ENCODE measurements at regions not wholly inside any gene's neighbourhood (a gene's known extent, or its start where the extent isn't known, plus 50 kb on each side); places are given as distances from the start of the nearest gene placed in this dataset.
"Not testable (repeated sequence)": the region's sequence is repeated elsewhere in the genome, so short reads cannot be mapped to it uniquely, and the experiment has no call there.

DNA sequence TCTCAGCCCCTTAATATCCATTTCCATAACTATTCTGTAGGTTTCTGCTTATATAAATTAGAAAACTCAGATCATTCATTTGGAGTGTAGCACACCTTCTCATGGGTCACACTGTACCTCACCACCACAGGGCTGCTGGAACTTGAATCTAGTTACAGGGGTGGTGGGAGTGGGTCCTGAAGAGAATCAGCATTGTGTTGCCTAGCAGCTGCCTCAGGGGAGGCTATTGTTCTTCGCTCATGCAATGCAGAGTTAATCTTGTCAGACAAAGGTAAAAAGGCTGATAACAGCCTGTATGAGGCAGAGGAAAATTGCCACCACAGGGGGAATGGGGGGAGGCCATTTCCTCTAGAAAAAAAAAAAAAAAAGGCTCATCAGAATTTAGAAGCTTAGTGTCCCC lies 496.0 kb upstream of the ADGRB3 start:
- DNase-seq: peak; percentile 33

DNA sequence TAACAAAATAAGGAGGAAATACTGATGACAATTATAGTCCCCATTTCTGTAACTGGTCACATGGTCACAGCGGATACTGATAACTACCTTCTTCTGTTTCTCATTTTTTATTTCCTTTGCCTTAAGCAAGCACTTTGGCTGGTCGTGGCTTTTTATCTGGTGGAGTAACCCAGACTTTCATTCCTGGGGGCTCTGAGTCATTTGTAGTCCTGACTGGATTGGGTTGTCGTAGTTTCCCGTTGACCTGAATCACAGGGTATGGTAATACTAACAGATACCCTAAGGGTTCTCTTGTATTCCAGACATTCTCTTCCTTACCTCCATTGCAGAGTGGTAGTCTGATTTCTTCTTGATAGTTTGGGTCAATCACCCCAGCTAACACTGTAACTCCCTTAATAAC lies 500.3 kb upstream of the ADGRB3 start:
- DNase-seq: no peak

DNA sequence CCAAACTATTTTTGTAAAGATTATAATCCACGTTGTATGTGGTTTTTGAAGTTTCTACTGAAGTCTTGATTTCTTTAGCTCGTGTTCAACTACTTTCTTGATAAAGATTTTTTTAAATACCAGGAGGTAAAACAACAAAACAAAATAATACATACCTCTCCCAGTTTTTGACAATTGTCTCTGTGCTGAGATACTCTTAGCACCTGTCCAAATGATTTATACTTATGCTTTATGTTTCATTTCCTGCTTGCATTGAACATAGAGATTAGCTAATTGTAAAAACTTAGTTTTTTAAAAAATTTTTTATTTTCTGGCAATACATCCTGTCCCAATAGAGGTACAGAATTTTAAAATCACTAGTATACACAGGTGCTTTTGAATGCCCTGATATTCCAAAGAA lies 506.9 kb upstream of the ADGRB3 start:
- DNase-seq: no peak

DNA sequence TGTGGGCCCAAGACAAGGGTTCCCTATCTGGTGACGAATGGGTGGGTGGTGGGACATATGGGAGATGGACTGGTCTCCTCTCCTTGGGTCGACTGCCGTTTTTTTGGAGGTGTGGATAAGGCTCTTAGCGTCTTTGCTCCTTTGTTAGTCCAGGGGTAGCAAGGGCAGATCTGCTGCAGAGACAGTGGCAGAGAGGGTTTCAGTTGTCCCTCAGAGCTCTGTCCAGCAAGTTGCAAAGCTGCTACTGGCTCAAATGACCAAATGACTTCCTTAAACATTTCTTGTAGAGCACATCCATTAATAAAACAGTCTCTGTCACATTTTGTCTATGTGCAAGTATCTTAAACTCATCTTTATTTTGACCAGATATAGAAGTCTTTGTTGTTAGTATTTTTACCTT lies 508.0 kb upstream of the ADGRB3 start:
- DNase-seq: no peak

DNA sequence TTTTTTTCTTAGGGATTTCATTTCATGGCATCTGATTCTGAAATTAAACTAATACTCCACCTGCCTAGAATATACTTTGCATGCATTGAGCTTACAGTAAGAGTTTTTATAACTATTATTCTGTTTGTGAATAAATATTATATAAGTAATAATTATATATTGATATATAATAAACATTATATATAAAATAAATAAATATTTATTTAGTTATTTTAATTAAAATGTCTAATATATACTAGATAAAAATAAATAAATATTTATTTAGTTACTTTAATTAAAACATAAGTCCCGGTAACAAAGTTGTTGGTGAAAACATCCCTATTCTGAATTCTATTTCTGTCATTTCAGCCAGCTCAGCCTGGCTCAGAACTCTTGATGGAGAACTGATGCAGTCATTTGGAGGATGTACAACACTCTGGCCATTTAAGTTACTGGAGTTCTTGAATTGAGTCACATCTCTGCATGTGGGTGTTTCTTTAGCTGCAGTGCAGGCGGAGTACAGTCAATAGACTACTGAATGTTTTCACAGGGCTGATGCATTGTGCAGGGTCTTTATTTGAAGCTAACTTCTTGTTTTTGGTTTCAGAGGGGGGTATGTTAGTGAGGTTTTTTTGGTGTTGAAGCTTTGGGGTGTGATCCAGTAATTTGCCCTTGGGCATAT lies 508.9 kb upstream of the ADGRB3 start:
- DNase-seq: no peak

DNA sequence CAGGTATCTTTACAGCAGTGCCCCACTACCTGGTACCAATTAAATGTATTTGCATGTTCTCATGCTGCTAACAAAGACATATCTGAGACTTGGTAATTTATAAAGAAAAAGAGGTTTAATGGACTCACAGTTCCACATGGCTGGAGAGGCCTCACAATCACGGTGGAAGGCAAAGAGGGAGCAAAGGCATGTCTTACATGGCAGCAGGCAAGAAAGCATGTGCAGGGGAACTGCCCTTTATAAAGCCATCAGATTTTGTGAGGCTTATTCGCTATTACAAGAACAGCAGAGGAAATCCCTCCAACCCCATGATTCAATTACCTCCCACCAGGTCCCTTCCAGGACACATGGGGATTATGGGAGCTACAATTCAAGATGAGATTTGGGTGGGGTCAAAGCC lies 512.1 kb upstream of the ADGRB3 start:
- DNase-seq: not testable (repeated sequence)

DNA sequence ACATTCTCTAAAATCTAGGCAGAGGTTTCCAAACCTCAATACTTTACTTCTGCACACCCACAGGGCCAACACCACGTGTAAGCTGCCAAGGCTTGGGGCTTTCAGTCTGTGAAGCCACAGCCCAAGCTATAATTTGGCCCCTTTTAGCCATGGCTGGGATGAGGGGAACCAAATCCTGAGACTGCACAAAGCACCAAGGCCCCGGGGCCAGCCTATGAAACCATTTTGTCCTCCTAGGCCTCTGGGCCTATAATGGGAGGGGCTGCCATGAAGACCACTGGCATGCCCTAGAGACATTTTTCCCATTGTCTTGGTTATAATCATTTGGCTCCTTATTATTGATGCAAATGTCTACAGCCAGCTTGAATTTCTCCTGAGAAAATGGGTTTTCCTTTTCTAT lies 513.0 kb upstream of the ADGRB3 start:
- peak; percentile 15 for DNase-seq

DNA sequence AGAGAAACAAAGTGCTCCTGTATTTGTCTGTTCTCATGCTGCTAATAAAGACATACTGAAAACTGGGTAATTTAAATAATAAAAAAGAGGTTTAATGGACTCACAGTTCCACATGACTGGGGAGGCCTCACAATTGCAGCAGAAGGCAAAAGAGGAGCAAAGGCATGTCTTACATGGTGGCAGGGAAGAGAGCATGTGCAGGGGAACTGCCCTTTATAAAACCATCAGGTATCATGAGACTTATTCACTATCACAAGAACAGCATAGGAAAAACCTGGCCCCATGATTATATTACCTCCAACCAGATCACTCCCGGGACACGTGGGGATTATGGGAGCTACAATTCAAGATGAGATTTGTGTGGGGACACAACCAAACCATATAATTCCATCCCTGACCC lies 514.1 kb upstream of the ADGRB3 start:
- not testable (repeated sequence) for DNase-seq

DNA sequence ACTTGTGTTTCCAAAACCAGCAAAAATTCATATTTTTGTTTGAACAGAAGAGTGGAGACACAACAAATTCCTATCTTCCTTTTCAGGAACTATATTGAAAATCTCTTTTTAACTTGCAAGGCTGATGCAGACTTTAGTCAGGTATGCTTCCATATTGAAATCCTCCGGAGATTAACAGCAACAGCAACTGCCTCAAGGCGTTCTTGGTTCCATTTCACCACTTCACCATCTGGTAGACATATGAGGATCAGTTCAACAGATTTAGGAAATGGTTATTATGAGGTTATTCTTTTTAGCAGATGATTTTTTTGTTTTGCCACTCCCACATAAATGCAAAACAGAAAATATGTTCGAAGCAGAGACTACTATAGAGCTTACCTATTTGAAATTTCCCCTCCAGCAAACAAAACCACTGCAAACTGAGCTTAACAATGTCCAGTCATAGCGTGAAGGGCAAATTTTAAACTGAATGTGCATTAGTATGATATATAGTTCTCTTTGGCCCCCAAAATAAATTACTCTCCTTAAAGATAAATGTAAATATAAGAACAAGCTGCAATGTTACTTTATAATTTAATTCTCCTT lies 520.5 kb upstream of the ADGRB3 start:
- DNase-seq: no peak

DNA sequence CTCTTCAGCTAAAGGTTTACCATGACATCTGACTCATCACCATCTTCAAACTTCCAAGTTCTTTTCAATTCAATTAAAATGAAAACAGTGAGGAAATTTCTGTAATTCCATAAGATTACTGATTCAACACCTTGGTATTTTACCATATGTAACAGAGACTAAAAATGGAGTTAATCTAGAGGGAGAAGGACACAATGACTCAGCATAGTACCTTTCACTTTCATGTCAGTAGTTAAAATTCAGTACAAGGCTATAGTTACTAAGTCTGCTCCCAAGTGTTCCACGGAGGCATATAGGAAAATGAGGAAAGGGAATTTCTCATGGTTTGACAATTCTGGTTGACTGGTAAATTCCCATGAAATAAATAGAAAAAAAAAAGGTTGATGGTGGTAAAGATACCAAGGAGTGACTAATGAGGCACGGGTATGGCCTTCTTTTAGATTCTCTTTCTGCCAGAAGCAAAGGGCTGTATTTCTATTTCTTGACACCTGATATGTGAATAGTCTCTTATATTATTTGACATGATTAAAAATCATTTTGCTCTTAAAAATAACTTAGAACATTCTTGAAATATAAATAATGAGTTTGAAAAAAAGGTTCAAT lies 526.7 kb upstream of the ADGRB3 start:
- peak; percentile 41 for DNase-seq

DNA sequence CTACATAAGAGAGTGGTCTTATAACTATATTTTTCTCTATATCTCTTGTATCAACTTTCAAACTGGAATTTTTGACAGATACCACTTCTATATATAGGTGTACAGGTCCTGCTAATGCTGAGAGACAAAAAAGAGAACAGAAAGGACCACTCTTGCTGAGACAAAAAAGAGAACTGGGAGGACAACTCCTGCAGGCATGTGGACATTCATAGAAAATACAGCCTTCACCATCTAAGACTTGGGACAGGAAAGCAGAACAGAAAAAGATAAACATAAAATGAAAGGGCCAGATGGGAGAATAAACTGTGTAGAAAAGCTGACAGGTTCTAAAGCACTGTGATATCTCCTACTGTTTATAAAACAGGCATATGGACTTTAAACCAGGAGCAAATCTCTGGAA lies 541.0 kb upstream of the ADGRB3 start:
- no peak for DNase-seq

DNA sequence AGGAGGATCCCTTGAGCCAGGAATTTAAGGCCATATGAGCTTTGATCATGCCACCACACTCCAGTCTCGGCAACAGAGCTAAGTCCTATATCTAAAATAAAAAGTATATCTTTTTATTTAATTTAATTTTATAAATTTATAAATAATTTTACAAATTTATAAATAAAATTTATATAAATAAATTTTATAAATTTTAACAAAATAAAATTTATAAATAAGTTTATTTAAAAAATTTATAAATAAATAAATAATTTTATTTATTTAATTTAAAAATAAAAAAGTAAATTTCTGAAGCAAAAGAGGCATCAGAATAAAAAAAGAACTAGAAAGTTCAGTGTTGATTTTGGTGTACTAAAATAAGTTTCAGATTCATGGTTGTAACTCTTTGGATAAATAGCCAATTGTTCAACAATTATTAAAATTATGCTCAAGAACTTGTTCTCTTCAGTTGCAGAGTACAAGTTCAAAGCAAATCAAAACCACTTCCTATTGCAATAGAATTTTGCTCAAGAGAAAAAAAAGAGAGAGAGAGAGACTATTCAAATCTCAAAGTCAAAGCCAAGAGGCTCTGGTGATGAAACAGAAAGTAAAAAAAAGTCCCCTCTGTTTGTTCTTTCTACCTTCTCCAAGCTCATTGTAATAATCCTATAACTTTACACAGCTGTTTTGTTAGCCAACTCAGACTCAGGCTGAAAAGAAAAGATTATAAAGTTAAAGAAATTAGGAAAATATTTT lies 547.5 kb upstream of the ADGRB3 start:
- peak; percentile 48 for DNase-seq

DNA sequence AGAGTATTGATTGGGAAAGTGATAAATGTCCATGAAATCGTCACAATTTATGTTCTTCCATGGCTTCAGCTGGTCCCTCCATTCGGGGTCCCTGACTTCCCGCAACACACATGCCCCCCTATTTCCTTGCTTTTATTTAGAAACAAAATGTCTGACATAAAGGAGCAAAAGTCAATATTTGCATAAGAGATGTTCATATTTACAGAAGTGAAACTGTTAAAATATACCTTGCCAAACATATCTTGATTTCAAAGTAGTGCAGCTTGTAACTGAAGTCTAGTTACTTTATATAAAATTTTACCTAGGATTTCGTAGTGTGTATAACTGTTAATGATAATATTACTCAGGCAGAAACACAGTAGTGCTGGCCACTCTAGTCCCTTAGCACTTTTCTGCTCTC lies 548.9 kb upstream of the ADGRB3 start:
- DNase-seq: peak; percentile 47

DNA sequence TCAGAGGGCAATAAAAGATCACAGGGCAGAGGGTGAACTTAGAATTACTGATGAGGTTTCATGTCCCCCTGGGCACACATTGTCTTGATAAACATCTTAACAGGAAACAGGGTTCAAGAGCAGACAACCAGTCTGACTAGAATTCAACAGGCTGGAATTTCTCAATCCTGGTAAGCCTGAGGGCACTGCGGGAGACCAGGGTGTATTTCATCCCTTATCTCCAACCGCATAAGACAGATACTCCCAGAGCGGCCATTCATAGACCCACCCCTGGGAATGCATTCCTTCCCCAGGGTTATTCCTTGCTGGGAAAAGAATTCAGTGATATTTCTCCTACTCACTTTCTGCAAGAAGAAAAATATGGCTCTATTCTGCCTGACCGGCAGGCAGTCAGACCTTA lies 549.5 kb upstream of the ADGRB3 start:
- DNase-seq: peak; percentile 39

DNA sequence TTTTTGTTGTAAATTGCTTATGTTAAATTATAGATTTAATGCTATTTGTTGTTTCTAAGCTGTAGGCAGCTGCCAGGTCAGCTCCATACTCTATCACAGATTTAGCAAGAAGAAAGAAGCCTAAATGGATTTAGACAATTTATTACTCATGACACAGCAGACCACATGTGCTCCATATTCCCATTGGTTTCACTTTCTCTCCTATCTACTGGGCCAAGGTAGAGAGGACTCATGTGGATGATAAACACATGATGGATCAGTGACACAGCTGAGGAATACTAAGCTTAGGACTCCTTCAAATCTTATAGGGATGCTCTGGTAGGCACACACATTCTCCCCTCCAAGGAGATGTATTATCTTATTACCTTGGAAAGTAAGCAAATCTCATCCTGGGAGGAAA lies 553.0 kb upstream of the ADGRB3 start:
- peak; percentile 47 for DNase-seq

DNA sequence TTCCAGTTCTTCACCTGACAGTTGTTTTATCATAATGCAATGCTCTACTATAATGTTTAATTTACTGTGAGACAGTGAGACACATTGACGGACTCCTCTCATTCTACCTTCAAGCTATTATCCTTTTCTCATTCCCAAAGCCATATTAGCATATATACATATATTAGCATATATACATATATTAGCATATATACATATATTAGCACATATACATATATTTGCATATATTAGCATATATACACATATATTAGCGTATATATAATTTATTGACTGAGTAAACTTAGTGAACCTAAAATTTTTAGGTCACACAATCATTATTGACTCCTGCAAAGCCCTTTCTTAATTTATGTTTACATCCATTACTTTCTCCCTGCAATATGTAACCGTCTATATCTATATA lies 555.0 kb upstream of the ADGRB3 start:
- DNase-seq: no peak

DNA sequence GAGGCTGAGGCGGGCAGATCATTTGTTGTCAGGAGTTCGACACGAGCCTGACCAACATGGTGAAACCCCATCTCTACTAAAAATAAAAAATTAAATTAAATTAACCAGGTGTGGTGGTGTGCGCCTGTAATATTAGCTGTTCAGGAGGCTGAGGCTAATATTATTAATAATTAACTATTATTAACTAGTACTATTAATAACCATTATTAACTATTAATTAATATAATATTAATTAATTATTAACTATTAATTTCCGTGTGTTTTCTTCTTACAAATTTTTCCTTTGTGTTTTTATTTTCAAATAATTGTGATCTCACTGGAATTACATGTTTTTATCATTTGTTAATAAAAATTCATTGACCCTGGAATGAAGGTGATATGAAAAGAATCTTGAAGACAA lies 557.4 kb upstream of the ADGRB3 start:
- DNase-seq: no peak

DNA sequence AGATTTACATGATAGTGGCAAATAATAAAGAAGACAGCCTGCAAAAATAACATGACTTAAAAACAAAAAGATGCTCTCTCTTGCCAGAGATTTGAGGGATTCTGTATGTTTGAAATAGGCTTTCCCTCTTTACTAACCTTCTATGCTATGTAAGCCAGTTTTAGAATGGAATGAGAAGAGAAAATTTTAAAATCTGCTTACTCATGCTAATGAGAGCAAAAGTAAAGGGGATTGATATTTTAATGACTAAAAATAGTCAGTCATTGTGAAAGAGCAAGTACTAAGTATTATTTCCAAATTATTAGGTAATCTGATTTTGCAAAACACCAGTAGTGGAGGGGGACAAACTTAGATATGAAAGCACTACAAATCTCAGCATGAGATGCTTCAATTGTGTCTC lies 563.3 kb upstream of the ADGRB3 start:
- DNase-seq: no peak

DNA sequence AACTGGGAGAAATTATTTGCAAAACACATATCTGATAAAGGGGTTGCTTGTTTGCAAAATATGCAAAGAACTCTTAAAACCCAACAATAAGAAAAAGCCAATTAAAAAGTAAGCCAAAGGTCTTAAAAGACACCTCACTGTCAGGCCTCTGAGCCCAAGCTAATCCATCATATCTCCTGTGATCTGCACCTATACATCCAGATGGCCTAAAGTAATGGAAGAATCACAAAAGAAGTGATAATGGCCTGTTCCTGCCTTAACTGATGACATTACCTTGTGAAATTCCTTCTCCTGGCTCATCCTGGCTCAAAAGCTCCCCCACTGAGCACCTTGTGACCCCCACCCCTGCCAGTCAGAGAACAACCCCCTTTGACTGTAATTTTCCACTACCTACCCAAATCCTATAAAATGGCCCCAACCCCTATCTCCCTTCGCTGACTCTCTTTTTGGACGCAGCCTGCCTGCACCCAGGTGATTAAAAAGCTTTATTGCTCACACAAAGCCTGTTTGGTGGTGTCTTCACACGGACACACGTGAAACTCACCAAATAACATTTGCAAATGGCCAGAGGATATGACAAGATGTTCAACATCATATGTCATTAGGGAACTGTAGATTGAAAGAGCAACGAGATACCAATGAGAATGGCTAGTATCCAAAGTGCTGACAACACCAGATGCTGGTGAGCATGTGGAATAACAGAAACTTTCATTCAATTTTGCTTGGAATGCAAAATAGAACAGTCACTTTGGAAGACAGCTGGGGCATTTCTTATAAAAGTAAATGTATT lies 565.0 kb upstream of the ADGRB3 start:
- no peak for DNase-seq

DNA sequence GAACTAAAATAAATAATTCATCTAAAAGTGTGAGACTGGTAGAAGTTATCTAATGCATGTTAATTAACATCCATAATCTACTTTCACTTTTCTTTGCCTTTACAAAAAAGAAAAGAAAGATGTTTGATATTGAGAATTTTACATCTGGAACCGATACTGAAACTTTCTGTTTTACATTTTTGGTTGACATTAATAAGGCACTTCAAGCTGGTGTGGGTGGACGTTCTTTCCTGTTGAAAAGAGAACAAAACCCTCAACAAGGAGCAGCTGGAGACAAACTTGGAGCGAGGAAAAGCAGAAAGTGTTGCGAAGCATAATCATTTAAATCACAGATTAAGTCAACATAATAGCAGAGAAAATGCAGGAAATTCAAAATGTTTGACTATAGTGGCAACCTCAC lies 575.2 kb upstream of the ADGRB3 start:
- DNase-seq: no peak

DNA sequence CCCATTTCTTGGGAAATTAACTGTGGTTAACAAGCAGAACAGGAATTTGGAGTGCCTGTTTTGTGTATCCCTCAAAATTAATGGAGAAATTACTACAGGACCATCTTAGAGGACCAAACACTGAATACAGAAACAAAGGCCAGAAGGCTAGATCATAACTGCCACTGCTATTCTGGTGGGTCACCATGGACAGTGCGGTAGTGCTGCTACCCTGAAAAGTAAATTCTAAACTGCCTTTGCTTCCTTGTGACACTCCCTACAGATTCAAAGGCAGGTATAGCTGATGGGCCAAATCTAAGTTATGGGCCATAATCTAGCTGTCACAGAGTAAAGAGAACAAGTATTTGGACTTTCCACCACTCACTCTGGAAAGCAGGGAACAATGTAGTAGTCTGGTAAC lies 575.8 kb upstream of the ADGRB3 start:
- DNase-seq: no peak

DNA sequence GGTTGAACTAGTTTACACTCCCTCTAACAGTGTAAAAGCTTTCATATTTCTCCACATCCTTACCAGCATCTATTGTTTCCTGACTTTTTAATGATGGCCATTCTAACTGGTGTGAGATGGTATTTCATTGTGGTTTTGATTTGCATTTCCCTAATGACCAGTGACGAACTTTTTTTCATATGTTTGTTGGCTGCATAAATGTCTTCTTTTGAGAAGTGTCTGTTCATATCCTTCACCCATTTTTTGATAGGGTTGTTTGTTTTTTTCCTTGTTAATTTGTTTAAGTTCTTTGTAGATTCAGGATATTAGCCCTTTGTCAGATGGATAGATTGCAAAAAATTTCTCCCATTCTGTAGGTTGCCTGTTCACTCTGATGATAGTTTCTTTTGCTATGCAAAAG lies 578.5 kb upstream of the ADGRB3 start:
- DNase-seq: not testable (repeated sequence)

DNA sequence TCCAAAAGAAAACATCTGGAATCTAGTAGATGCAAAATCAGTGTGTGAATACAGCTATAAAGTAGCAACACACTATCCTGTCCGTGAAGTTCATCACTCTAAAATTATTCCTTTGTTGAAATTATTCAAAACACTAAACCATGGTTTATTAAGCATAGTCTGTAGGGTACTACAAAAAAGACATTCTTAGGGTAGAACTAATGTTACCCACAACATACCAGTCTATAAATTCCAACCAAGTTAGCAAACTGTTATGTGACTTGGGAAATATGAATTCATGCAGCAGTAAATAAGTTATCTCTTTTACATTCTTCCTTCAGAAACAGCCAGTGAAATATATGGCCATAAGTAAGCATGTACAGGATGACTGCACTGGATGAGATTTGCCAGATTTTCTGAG lies 580.3 kb upstream of the ADGRB3 start:
- DNase-seq: no peak

All from DMS53 (cell line).